ENCODE measurements at regions not wholly inside any gene's neighbourhood (a gene's known extent, or its start where the extent isn't known, plus 50 kb on each side); places are given as distances from the start of the nearest gene placed in this dataset.

GRCh38 chr18:44309185-44309584 is 371.5 kb upstream of the SETBP1 start:
- ChIA-PET CTCF (no interaction called here), POLR2A (no interaction called here)
- Mint-ChIP-seq H3K27ac (no peak overlapping the region), H3K4me1 (no peaks in the 10 kb centered on the region), H3K4me3 (no peak overlapping the region), H3K27me3 (no peaks in the 10 kb centered on the region), H3K9me3 (no peaks in the 10 kb centered on the region), H3K36me3 (ENCODE audit: low read depth) (no peaks in the 10 kb centered on the region)
- TF ChIP-seq CTCF (IDR thresholded peaks at IDR 0.05), result no peak
- DNase-seq (no peak), ATAC-seq (ENCODE audit: low read depth) (no peak)
- intact Hi-C loops (cut with micrococcal nuclease), result no loop called here

- intact Hi-C loops (cut with micrococcal nuclease), result no loop called here
- Mint-ChIP-seq H3K27ac (no peak overlapping the region), H3K9me3 (no peaks in the 10 kb centered on the region), H3K36me3 (ENCODE audit: low read depth) (no peaks in the 10 kb centered on the region), H3K27me3 (no peaks in the 10 kb centered on the region), H3K4me3 (no peak overlapping the region), H3K4me1 (no peaks in the 10 kb centered on the region)
- ChIA-PET POLR2A (interaction anchor here (0.6 kb wide), 1 partner anchor 25 kb away, joined by 3 read pairs; no protein-coding TSS in a partner anchor), CTCF (no interaction called here)
- no peak for DNase-seq
- no peak for TF ChIP-seq CTCF (IDR thresholded peaks at IDR 0.05)
- ATAC-seq (ENCODE audit: low read depth), result no peak
Measured at GRCh38 chr18:44320619-44321460, 359.8 kb upstream of the SETBP1 start.

GRCh38 chr18:44321868-44322590 is 358.7 kb upstream of the SETBP1 start:
- DNase-seq, result no peak
- no peaks in the 10 kb centered on the region for H3K36me3 Mint-ChIP-seq (ENCODE audit: low read depth)
- intact Hi-C loops (cut with micrococcal nuclease), result no loop called here
- ATAC-seq (ENCODE audit: low read depth), result no peak
- no peaks in the 10 kb centered on the region for H3K27me3 Mint-ChIP-seq
- no peak overlapping the region for H3K27ac Mint-ChIP-seq
- no peaks in the 10 kb centered on the region for H3K9me3 Mint-ChIP-seq
- H3K4me1 Mint-ChIP-seq, result no peaks in the 10 kb centered on the region
- POLR2A ChIA-PET, result no interaction called here
- no peak overlapping the region for H3K4me3 Mint-ChIP-seq
- CTCF ChIA-PET, result no interaction called here
- TF ChIP-seq CTCF (IDR thresholded peaks at IDR 0.05), result no peak

GRCh38 chr18:44323125-44323524 is 357.6 kb upstream of the SETBP1 start:
- Mint-ChIP-seq H3K36me3 (ENCODE audit: low read depth) (no peaks in the 10 kb centered on the region), H3K27ac (no peak overlapping the region), H3K4me3 (no peak overlapping the region), H3K4me1 (no peaks in the 10 kb centered on the region), H3K27me3 (no peaks in the 10 kb centered on the region), H3K9me3 (no peaks in the 10 kb centered on the region)
- ATAC-seq (ENCODE audit: low read depth) (no peak), DNase-seq (no peak)
- CTCF ChIA-PET, result no interaction called here
- POLR2A ChIA-PET, result no interaction called here
- intact Hi-C loops (cut with micrococcal nuclease), result no loop called here
- no peak for TF ChIP-seq CTCF (IDR thresholded peaks at IDR 0.05)

GRCh38 chr18:44324361-44324760 is 356.3 kb upstream of the SETBP1 start:
- H3K4me1 Mint-ChIP-seq, result no peaks in the 10 kb centered on the region
- POLR2A ChIA-PET, result no interaction called here
- H3K27me3 Mint-ChIP-seq, result no peaks in the 10 kb centered on the region
- CTCF ChIA-PET, result no interaction called here
- TF ChIP-seq CTCF (IDR thresholded peaks at IDR 0.05), result no peak
- no peaks in the 10 kb centered on the region for H3K9me3 Mint-ChIP-seq
- no peaks in the 10 kb centered on the region for H3K36me3 Mint-ChIP-seq (ENCODE audit: low read depth)
- DNase-seq, result no peak
- no peak for ATAC-seq (ENCODE audit: low read depth)
- H3K27ac Mint-ChIP-seq, result no peak overlapping the region
- intact Hi-C loops (cut with micrococcal nuclease), result no loop called here
- H3K4me3 Mint-ChIP-seq, result no peak overlapping the region

Measured in activated B cell treated with CpG ODN at 0.5 μM for 24 hours (primary cell).